ENCODE measurements at regions not wholly inside any gene's neighbourhood (a gene's known extent, or its start where the extent isn't known, plus 50 kb on each side); places are given as distances from the start of the nearest gene placed in this dataset.

DNA sequence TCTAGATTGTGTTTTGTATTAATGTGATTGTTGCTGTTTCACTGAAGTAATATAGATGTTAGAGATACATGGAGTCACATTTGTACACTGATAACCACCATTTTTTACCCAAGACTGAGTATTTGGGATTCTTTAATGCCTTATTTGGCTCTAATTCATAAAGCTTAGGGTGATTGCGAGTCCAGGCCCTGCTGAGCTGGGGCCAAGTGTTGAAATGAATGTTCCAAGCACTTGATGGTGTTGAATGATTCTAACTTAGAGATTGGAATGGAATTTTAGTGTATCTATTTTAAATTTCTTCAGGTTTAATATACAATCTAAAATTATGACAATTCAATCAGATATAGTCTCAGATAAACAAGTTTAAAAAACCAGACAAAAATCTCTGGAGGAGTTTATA, 329.4 kb upstream of the SLC35B3 start:
- DNase-seq (ENCODE audit: low read depth in 2 of 2), result no peak

GRCh38 chr6:8760951-8761350, 325.6 kb upstream of the SLC35B3 start:
- no peak for DNase-seq (ENCODE audit: low read depth in 2 of 2)

GRCh38 chr6:8758412-8758811, 323.1 kb upstream of the SLC35B3 start:
- DNase-seq (ENCODE audit: low read depth in 2 of 2), result no peak

GRCh38 chr6:8750627-8751026, 315.3 kb upstream of the SLC35B3 start:
- DNase-seq (ENCODE audit: low read depth in 2 of 2), result no peak

DNA sequence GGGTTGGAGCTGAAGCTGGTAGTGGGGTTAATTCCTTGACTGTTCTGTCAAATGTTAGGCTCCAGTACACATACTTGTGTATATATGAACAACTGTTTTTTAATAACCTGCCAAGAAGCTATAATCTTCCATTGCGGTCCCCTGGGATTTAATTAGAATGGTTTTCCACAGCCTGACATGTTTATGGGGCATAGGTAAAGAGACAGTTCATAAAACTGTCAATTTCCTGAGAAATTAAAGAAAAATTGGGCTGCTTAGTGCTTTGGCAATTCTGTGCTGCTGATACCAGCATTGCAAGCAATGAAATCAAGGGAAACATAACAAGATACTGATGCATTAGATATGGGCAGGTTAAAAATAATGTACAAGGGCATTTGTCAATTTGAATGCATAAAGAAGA, 314.1 kb upstream of the SLC35B3 start:
- DNase-seq (ENCODE audit: low read depth in 2 of 2), result no peak

DNA sequence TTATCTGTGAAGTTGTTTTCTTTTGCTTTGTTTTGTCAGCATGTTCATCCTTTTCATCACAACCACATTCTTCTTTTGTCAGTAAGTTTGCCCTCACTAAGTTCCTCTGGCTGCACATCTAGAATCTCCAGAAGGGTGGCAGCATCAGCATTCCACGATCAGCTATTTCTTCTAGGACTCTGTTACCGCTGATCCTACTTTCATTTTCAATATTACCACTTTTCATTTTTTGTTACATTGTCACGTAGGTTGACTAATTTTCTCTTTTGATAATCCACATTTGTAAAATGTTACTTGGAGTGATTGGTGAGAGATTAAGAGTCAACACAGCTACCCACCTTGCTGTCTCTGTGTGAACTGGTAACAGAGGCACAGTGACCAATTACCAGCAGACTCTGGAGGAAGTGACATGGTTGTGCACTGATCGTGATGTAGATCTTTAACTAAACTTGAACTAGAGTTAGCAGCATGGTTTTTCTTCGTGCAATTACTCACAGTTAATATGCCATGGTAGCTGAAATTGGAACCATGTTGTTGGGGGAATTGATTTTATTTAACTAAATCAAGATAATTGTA, 307.9 kb upstream of the SLC35B3 start:
- DNase-seq (ENCODE audit: low read depth in 2 of 2), result no peak

- no peak for DNase-seq (ENCODE audit: low read depth in 2 of 2)
Measured at GRCh38 chr6:8739454-8739853, 304.1 kb upstream of the SLC35B3 start.

GRCh38 chr6:8738951-8739350, 303.6 kb upstream of the SLC35B3 start:
- no peak for DNase-seq (ENCODE audit: low read depth in 2 of 2)

DNA sequence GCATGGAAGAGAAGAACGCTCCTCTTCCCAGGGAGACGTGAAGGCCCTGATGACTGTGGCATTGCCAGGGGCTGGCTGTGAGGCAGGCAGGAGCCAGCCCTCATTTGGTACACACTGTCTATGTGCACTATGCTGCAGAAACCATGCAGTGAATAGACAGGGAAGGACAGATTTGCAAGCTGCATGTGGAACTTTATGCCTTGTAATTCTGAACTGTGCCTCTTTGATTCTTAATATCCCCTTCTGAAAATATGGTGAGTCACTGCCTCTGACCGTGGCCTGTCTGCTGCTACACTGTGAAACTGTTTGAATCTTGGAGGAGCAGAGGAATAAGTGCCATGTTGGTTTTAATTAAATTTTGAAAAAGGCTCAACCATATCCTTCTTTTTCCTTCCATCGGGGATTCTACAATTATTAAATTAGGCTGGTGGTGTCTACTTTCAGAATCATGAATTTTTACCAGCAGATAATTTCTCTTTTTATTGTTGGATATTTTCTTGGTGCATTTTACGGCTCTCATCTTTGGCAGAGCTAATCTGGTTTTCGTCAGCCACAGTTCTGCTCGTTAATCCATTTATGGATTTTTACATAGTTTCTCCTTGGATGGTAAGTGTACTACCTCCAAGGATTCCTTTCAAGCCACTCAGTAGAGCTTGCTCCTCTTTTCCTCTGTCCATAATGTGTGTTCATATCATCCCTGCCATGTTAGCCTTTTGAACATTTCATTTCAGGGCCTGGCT, 301.0 kb upstream of the SLC35B3 start:
- no peak for DNase-seq (ENCODE audit: low read depth in 2 of 2)

DNA sequence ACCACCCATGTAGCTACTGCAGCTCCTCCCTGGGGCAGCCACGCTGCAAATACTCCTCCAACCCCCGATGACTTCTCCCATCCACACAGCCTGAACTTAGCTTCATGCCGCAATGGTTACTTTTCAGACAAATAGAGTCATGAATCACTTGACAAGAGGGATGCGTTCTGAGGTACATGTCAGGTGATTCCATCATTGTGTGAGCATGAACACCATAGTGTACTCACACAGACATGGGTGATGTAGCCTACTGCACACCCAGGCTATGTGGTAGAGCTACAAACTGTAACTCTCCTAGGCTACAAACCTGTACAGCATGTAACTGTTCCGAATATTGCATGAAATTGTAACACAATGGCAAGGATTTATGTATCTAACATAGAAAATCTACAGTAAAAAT, 298.5 kb upstream of the SLC35B3 start:
- no peak for DNase-seq (ENCODE audit: low read depth in 2 of 2)

- DNase-seq (ENCODE audit: low read depth in 2 of 2), result no peak
Measured at GRCh38 chr6:8731874-8732273, 296.5 kb upstream of the SLC35B3 start.

- DNase-seq (ENCODE audit: low read depth in 2 of 2), result no peak
Measured at GRCh38 chr6:8710668-8711431, 275.5 kb upstream of the SLC35B3 start.

DNA sequence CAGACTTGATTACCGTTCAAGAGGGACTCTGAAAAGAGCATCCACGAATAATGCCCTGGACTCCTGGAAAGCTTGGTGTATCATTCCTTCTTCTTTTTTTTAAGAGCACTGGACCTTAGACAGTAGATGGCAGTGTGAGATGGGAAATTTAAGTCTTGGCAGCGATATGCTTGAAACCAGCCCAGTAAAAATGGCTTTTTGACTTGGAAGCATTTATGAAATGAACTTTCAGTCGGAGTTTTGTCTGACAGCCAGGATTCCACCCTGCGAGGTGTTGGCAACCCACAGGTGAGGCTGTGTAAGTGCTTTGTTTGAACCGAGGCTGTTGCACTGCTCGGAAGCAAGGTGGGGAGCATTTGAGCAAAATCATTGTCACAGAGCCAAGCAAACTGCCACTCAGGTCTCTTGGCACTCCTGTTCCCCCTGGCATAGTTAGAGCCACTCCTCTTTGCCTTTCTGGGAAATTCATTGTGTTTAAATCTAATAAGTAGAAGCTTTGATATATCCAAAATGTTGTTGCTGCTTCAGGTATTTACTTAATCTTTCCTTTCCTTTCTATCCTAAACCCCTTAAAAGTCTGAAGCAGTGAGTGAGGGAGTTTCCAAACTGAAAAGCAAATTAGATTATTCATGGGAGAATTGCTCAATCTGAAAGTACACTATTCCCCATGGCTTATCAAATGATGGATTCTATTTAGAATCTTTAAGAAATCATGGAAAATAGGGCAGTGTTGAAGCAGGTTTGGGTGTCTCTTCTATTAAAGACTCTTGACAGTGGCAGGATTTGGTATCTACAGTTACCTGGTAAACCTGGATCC, 272.8 kb upstream of the SLC35B3 start:
- DNase-seq (ENCODE audit: low read depth in 2 of 2), result no peak

DNA sequence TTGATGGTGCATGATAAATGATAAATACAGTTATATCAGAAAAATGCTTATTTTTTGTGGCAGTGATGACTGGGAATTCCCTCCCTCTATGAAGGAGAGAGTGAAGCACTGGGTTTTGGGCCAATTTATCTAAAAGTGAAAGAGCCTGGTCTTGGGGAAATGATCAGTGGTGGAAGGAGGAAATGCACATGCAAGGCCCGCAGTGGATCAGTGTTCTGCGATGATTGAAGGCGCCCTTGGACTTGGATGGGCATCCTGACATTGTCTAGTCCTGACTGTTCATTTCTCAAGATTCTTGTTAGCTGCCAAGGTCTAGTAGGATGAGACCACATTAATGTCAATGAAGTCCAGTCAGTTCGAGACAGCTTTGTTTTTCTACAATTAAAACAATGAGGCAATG, 272.0 kb upstream of the SLC35B3 start:
- no peak for DNase-seq (ENCODE audit: low read depth in 2 of 2)

GRCh38 chr6:8705435-8706020, 270.2 kb upstream of the SLC35B3 start:
- DNase-seq (ENCODE audit: low read depth in 2 of 2), result no peak

GRCh38 chr6:8703059-8703458, 267.7 kb upstream of the SLC35B3 start:
- DNase-seq (ENCODE audit: low read depth in 2 of 2), result no peak

- DNase-seq (ENCODE audit: low read depth in 2 of 2), result no peak
Measured at GRCh38 chr6:8688821-8689220, 253.5 kb upstream of the SLC35B3 start.

DNA sequence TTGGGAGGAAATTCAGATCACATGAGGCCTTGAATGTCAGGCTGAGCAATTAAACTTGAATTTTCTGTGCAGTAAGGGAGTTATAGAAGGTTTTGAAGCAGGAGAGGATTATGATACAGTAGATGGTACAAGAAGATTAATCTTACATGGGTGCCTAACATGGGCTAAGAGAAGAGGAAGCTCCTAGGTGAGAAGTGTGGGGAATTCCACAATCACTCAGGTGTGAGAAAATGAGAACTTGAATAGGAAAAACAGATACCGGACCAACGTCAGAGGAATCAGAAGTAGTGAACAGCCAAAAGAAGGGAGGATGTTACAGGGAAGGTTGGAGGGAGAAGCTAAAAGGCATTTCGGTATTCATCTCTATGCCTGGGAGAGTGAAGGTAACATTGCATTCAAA, 250.7 kb upstream of the SLC35B3 start:
- no peak for DNase-seq (ENCODE audit: low read depth in 2 of 2)

DNA sequence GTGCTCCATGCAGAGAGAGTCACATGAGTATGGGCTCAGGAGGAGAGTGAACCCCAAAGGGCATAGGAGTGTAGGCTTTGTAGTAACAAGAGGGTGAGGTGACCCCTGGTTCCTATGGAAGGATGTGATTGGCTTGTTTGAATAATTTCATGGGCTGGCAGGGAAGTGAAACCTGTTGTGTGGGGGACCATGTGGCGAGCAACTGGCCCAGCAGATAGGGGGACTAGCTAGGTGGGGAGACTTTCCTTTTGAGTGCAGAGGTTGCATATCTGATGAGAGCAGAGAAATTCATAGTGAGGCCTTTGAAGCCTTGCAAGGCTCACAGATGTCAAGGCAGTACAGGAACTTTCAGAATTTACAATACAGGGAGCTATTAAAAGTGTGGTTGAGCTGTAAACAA, 247.9 kb upstream of the SLC35B3 start:
- DNase-seq (ENCODE audit: low read depth in 2 of 2), result no peak

GRCh38 chr6:8679823-8680222, 244.5 kb upstream of the SLC35B3 start:
- DNase-seq (ENCODE audit: low read depth in 2 of 2), result no peak

- DNase-seq (ENCODE audit: low read depth in 2 of 2), result no peak
Measured at GRCh38 chr6:8678466-8678865, 243.1 kb upstream of the SLC35B3 start.

GRCh38 chr6:8674126-8674525, 238.8 kb upstream of the SLC35B3 start:
- DNase-seq (ENCODE audit: low read depth in 2 of 2), result no peak

Measured in stimulated activated CD8-positive, alpha-beta memory T cell treated with anti-CD3 and anti-CD28 coated beads, Interleukin-7, amount 100 ng/mL, for 1 hour (primary cell).